ENCODE measurements at regions not wholly inside any gene's neighbourhood (a gene's known extent, or its start where the extent isn't known, plus 50 kb on each side); places are given as distances from the start of the nearest gene placed in this dataset.
"Not testable (repeated sequence)": the region's sequence is repeated elsewhere in the genome, so short reads cannot be mapped to it uniquely, and the experiment has no call there.

DNA sequence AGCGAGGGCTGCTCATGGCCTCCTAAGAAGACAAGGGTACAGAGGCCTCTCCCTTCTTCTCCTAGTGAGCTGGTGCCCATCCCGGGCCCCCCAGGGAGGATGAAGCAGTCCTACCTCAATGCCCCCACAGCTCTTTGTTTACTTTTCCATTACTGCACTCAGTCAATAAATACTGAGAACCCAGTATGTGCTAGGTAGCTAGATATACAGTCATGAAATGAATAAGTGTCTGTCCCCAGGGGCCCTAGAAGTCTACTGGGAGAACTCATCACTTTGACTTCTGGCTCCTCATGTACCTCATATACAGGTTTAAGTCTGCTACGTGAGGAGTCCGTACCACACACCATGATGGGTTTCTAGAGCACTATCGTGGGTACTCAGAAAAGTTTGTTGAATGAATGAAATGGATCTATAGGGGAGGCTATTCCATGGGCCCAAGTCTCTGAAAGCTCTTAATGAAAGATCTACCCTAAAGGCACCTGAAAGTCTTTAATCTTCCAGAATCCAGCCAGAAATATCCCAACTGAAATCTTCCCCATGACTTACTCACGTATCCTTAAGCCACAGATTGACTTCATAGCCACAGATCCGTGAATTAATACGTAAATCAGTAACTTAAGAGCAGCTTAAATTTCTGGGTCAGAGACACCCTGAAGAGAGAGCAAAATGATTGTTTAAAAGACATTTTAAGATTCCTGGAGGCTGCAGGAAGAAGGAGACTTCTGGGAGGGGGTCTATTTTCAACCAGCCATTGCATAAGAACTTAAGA is 51.6 kb upstream of the POMP start:
- in situ Hi-C loops (cut with MboI), result no loop called here
- Histone ChIP-seq H3K27me3 (replicated peaks; ENCODE audit: insufficient read depth) (no peaks in the 10 kb centered on the region), H3K4me3 (no peak overlapping the region), H3K4me1 (ENCODE audit: insufficient read depth) (peaks cover 8% of the 10 kb centered on the region), H3K79me2 (ENCODE audit: insufficient read depth) (no peaks in the 10 kb centered on the region), H3F3A (ENCODE audit: insufficient read depth) (0 out of 2 replicates have a peak, but pooled peaks cover 15% of the 10 kb centered on the region), H3K4me2 (ENCODE audit: unreplicated experiment) (no peak overlapping the region), H3K36me3 (ENCODE audit: low read depth) (no peaks in the 10 kb centered on the region), H3K27ac (no peak overlapping the region), H4K20me1 (ENCODE audit: insufficient read depth) (no peaks in the 10 kb centered on the region), H2AFZ (no peak overlapping the region), H3K9me3 (ENCODE audit: low read depth) (no peaks in the 10 kb centered on the region), H3K9ac (no peak overlapping the region), H3K9me2 (ENCODE audit: insufficient read depth) (no peaks in the 10 kb centered on the region)
- DNase-seq, result no peak
- WGBS, 2 experiments (ENCODE audit: low coverage in 1 of 2, low lambda C conversion rate in 2 of 2, missing lambda C conversion rate in 2 of 2), result 75 to 82% methylated on average over 8 of the region's 8 CpGs
- TF ChIP-seq EZH2phosphoT487 (IDR thresholded peaks at IDR 0.05; ENCODE audit: insufficient read depth, low read depth) (no peak), EZH2 (IDR thresholded peaks at IDR 0.05; ENCODE audit: insufficient read depth, poor library complexity, severe bottlenecking) (no peak)

DNA sequence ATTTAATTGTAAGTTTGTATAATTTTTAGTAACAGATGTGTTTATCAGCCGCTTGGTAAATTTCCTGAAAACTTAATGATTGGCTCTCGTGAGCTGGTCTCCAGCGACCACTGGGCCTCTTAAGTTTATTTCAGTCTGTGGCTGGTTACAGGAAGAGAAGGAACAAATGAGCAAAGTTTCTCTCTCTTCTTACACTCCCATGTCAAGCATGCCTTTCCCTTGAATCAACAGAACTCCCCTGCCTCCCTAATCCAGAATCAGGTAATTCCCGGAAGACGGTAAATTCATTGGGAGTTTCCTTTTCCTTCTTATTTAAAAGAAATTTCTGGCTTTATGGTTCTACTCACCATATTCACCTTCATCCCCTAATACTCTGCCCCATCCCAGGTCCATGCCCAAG is 52.5 kb upstream of the POMP start:
- DNase-seq, result no peak
- Histone ChIP-seq H3K79me2 (ENCODE audit: insufficient read depth) (no peaks in the 10 kb centered on the region), H3K9me2 (ENCODE audit: insufficient read depth) (no peaks in the 10 kb centered on the region), H4K20me1 (ENCODE audit: insufficient read depth) (no peaks in the 10 kb centered on the region), H3K4me3 (no peak overlapping the region), H3K4me1 (ENCODE audit: insufficient read depth) (peaks cover 8% of the 10 kb centered on the region), H2AFZ (no peak overlapping the region), H3K9ac (no peak overlapping the region), H3K36me3 (ENCODE audit: low read depth) (no peaks in the 10 kb centered on the region), H3K27ac (no peak overlapping the region), H3K9me3 (ENCODE audit: low read depth) (no peaks in the 10 kb centered on the region), H3K4me2 (ENCODE audit: unreplicated experiment) (no peak overlapping the region), H3K27me3 (replicated peaks; ENCODE audit: insufficient read depth) (no peaks in the 10 kb centered on the region), H3F3A (ENCODE audit: insufficient read depth) (0 out of 2 replicates have a peak, but pooled peaks cover 15% of the 10 kb centered on the region)
- 84 to 89% methylated on average over 5 of the region's 5 CpGs for WGBS, 2 experiments (ENCODE audit: low coverage in 1 of 2, low lambda C conversion rate in 2 of 2, missing lambda C conversion rate in 2 of 2)
- in situ Hi-C loops (cut with MboI), result no loop called here
- TF ChIP-seq EZH2 (IDR thresholded peaks at IDR 0.05; ENCODE audit: insufficient read depth, poor library complexity, severe bottlenecking), result no peak
- no peak for TF ChIP-seq EZH2phosphoT487 (IDR thresholded peaks at IDR 0.05; ENCODE audit: insufficient read depth, low read depth)

- H3K9me2 ChIP-seq (ENCODE audit: insufficient read depth); H3K4me1 ChIP-seq (ENCODE audit: insufficient read depth); H3F3A ChIP-seq (ENCODE audit: insufficient read depth); H3K27ac ChIP-seq; H3K79me2 ChIP-seq (ENCODE audit: insufficient read depth); H3K36me3 ChIP-seq (ENCODE audit: low read depth); H3K4me3 ChIP-seq; H4K20me1 ChIP-seq (ENCODE audit: insufficient read depth); DNase-seq; in situ Hi-C loops (cut with MboI); H3K4me2 ChIP-seq (ENCODE audit: unreplicated experiment); H2AFZ ChIP-seq; H3K9ac ChIP-seq; H3K9me3 ChIP-seq (ENCODE audit: low read depth); H3K27me3 ChIP-seq (replicated peaks; ENCODE audit: insufficient read depth): not testable (repeated sequence)
- WGBS, 2 experiments (ENCODE audit: low coverage in 1 of 2, low lambda C conversion rate in 2 of 2, missing lambda C conversion rate in 2 of 2), result 35 to 49% methylated on average over 3 of the region's 3 CpGs
These were observed 53.8 kb upstream of the POMP start for GRCh38 chr13:28605147-28605546.

DNA sequence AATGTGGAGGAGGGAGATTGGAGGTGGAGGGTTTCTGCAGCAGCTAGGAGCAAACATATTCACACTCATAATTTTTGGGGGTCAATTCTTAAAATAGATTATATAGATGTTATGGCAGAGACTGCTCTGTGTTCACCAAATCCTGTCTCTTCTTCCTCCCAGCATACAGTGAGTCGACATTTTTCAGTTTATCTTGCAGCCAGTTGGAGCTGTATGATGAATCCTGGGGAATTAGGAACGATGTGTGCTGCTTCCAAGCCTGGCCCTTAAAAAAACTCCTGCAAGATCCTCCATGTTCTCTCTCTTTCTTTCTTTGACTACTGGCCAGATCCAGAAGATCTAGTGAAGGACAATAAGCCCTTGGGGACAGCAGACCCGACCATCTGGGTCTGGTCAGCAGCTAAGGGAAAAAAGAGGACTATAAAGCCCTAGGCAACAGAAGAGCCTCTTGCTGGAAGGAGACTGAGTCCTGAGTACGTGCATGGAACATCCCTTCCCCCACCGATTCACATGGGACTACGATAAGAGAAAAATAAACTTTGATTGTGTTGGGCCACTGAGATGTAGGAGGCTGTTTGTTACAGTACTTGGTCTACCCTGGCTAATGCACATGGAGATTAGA is 55.8 kb upstream of the POMP start:
- Histone ChIP-seq H3K9ac (no peak overlapping the region), H3K4me3 (no peak overlapping the region), H3K27ac (no peak overlapping the region), H3K79me2 (ENCODE audit: insufficient read depth) (no peaks in the 10 kb centered on the region), H3K9me3 (ENCODE audit: low read depth) (no peaks in the 10 kb centered on the region), H3K36me3 (ENCODE audit: low read depth) (no peaks in the 10 kb centered on the region), H3K9me2 (ENCODE audit: insufficient read depth) (no peaks in the 10 kb centered on the region), H3F3A (ENCODE audit: insufficient read depth) (no peaks in the 10 kb centered on the region), H3K4me1 (ENCODE audit: insufficient read depth) (no peaks in the 10 kb centered on the region), H3K27me3 (replicated peaks; ENCODE audit: insufficient read depth) (no peaks in the 10 kb centered on the region), H3K4me2 (ENCODE audit: unreplicated experiment) (no peak overlapping the region), H4K20me1 (ENCODE audit: insufficient read depth) (no peaks in the 10 kb centered on the region), H2AFZ (no peak overlapping the region)
- 39 to 41% methylated on average over 6 of the region's 6 CpGs for WGBS, 2 experiments (ENCODE audit: low coverage in 1 of 2, low lambda C conversion rate in 2 of 2, missing lambda C conversion rate in 2 of 2)
- in situ Hi-C loops (cut with MboI), result no loop called here
- TF ChIP-seq EZH2phosphoT487 (IDR thresholded peaks at IDR 0.05; ENCODE audit: insufficient read depth, low read depth) (no peak), EZH2 (IDR thresholded peaks at IDR 0.05; ENCODE audit: insufficient read depth, poor library complexity, severe bottlenecking) (no peak)
- no peak for DNase-seq
